GM18951 (cell line): ENCODE measurements at regions not wholly inside any gene's neighbourhood (a gene's known extent, or its start where the extent isn't known, plus 50 kb on each side); places are given as distances from the start of the nearest gene placed in this dataset.

Experiments
- POLR2A ChIP-seq: IDR thresholded peaks from 4 replicates; pipeline ENCODE4 v1.6.1; 2011; ENCODE audit warnings: mild to moderate bottlenecking; ENCODE audit not compliant: insufficient read length, insufficient read depth; ENCODE audit errors: extremely low read depth
- in situ Hi-C: fragments of 300-500 bp; cut with MboI; formaldehyde crosslinking; loops from one replicate; pipeline ENCODE4 v1.12.0; 2022; ENCODE audit warnings: low sequenced_read_pairs, mixed read lengths, inconsistent platforms; ENCODE audit not compliant: unreplicated experiment

GRCh38 chr1:239795304-239795703 lies 296.4 kb upstream of the FMN2 start:
- TF ChIP-seq POLR2A: no peak
- in situ Hi-C loops: no loop called here

GRCh38 chr1:239799617-239800016 lies 292.1 kb upstream of the FMN2 start:
- no peak for TF ChIP-seq POLR2A
- in situ Hi-C loops: no loop called here

- TF ChIP-seq POLR2A: no peak
- in situ Hi-C loops: no loop called here
These were observed 290.8 kb upstream of the FMN2 start for GRCh38 chr1:239800861-239801260.

- no peak for TF ChIP-seq POLR2A
These were observed 289.4 kb upstream of the FMN2 start for GRCh38 chr1:239802275-239802674.

GRCh38 chr1:239803781-239804180 lies 287.9 kb upstream of the FMN2 start:
- in situ Hi-C loops: no loop called here
- TF ChIP-seq POLR2A: no peak

More at GRCh38 chr1:239802275-239802674, 289.4 kb upstream of the FMN2 start:
- in situ Hi-C loops: no loop called here

GRCh38 chr1:239804266-239804665 lies 287.4 kb upstream of the FMN2 start:
- in situ Hi-C loops: no loop called here
- no peak for TF ChIP-seq POLR2A

GRCh38 chr1:239805042-239805441 lies 286.6 kb upstream of the FMN2 start:
- no peak for TF ChIP-seq POLR2A
- in situ Hi-C loops: no loop called here

GRCh38 chr1:239805851-239806772 lies 285.6 kb upstream of the FMN2 start:
- in situ Hi-C loops: no loop called here
- TF ChIP-seq POLR2A: no peak

- no peak for TF ChIP-seq POLR2A
- in situ Hi-C loops: no loop called here
These were observed 284.8 kb upstream of the FMN2 start for GRCh38 chr1:239806897-239807296.

- no peak for TF ChIP-seq POLR2A
- in situ Hi-C loops: no loop called here
These were observed 284.3 kb upstream of the FMN2 start for GRCh38 chr1:239807361-239807760.

- in situ Hi-C loops: no loop called here
- TF ChIP-seq POLR2A: no peak
These were observed 281.6 kb upstream of the FMN2 start for GRCh38 chr1:239810061-239810481.

- in situ Hi-C loops: no loop called here
- TF ChIP-seq POLR2A: no peak
These were observed 280.3 kb upstream of the FMN2 start for GRCh38 chr1:239811211-239811885.

GRCh38 chr1:239812580-239812979 lies 279.1 kb upstream of the FMN2 start:
- in situ Hi-C loops: no loop called here
- no peak for TF ChIP-seq POLR2A
